Heart left ventricle (tissue), 16 donors: ENCODE measurements at regions not wholly inside any gene's neighbourhood (a gene's known extent, or its start where the extent isn't known, plus 50 kb on each side); places are given as distances from the start of the nearest gene placed in this dataset.
A peak's percentile ranks its signal among the peaks of the same experiment; 100 is the strongest.

ENCODE experiments used
- ATAC-seq, 4 donors: fragments of 200-7000 bp; cut with Tn5 transposase; one replicate each; pipeline ENCODE4 v1.9.1; 2020 to 2022; ENCODE audit warnings: moderate library complexity in 4 of 4, mild to moderate bottlenecking in 3 of 4, moderate number of reproducible peaks in 1 of 4
- DNase-seq, 5 donors: peaks; one replicate each; pipeline ENCODE4 v3.0.0-alpha.2; 2020
- H3K27ac ChIP-seq, 12 donors: fragments of 200-600 bp; sonication (generic) in 4 of 12; one replicate each; pipeline versions ENCODE4 v1.5.0 to v1.8.0; 2016 to 2022; ENCODE audit warnings: mild to moderate bottlenecking in 2 of 12
- H3K27me3 ChIP-seq, 9 donors: fragments of 200-600 bp; sonication (generic) in 2 of 9; one replicate each; pipeline versions ENCODE4 v1.5.1 to v1.8.0; 2016 to 2022; ENCODE audit warnings: mild to moderate bottlenecking in 3 of 9
- H3K36me3 ChIP-seq, 9 donors: fragments of 200-600 bp; sonication (generic) in 2 of 9; one replicate each; pipeline versions ENCODE4 v1.5.0 to v1.8.0; 2018 to 2022; ENCODE audit warnings: mild to moderate bottlenecking in 2 of 9
- H3K4me1 ChIP-seq, 12 donors: fragments of 200-600 bp; sonication (generic) in 4 of 12; one replicate each; pipeline versions ENCODE4 v1.5.0 to v1.8.0; 2016 to 2022; ENCODE audit warnings: mild to moderate bottlenecking in 3 of 12
- H3K4me3 ChIP-seq, 12 donors: fragments of 200-600 bp; sonication (generic) in 4 of 12; one replicate each; pipeline versions ENCODE4 v1.5.0 to v1.8.0; 2017 to 2022; ENCODE audit warnings: mild to moderate bottlenecking in 9 of 12, moderate library complexity in 4 of 12
- H3K9me3 ChIP-seq, 12 donors: fragments of 200-600 bp; sonication (generic) in 4 of 12; one replicate each; pipeline versions ENCODE4 v1.5.0 to v1.8.0; 2016 to 2022; ENCODE audit warnings: mild to moderate bottlenecking in 1 of 12
- POLR2A ChIP-seq, 2 donors: fragments of 450-650 bp; IDR thresholded peaks; one replicate each; pipeline ENCODE4 v1.6.1; 2017; ENCODE audit warnings: antibody characterized with exemption in 2 of 2, mild to moderate bottlenecking in 2 of 2, moderate library complexity in 2 of 2
- WGBS, 4 donors: extraction: QIAGEN DNeasy Blood & Tissue Kit in 2 of 4; methylation state at CpG; one replicate each; pipeline versions ENCODE4 v1.1.5 to v1.1.7; 2013 to 2018; 5-methylcytosine and 5-hydroxymethylcytosine counted together
- intact Hi-C, 10 donors: fragments of 100-400 bp; cut with DNase I; formaldehyde crosslinking; loops; one replicate each; pipeline versions ENCODE4 v1.11.1 to v1.14.2; 2022
- TF ChIP-seq, protein P1 (sequence below), 12 donors: fragments of 200-600 bp; sonication (generic) in 4 of 12; IDR thresholded peaks; one replicate each; pipeline versions ENCODE4 v1.5.0 to v1.8.0; 2018 to 2022; ENCODE audit warnings: antibody characterized with exemption in 12 of 12, mild to moderate bottlenecking in 5 of 12
- donor health status: ischemic (EF 13 %, LVEDD 7.1; RV severe dilation, severe dysfunction).
- donor health status: healthy with polysubstance abuse.
- donor health status: DM: no; HTN: yes; CAD: no.
- donor health status: DM: no; HTN: no; CAD: no.
- donor health status: ischemic (EF 25% LVEDD 6.9; RV normal size, moderate dysfunction).
- donor health status: ischemic (EF 25% LVEDD 5.7; RV mildly dilated, moderate dysfunction).
- donor health status: healthy.
- donor health status: DM: yes; HTN: yes; CAD: no.
- donor health status: ischemic (EF 35%, LVEDD 5.7; RV mildly dilated, moderate dysfunction).
- donor health status: nonischemic (EF 11% LVEDD 7.7; RV severe dilation, severe dysfunction).
- donor health status: DM: yes; HTN: yes; CAD: no.
- donor health status: PGD.
- donor health status: ischemic (EF 29% LVEDD 5.4; RV normal size, mild dysfunction).
- donor health status: nonischemic (EF 23%, LVEDD 6.1; RV moderate dilation, normal function).

DNA sequence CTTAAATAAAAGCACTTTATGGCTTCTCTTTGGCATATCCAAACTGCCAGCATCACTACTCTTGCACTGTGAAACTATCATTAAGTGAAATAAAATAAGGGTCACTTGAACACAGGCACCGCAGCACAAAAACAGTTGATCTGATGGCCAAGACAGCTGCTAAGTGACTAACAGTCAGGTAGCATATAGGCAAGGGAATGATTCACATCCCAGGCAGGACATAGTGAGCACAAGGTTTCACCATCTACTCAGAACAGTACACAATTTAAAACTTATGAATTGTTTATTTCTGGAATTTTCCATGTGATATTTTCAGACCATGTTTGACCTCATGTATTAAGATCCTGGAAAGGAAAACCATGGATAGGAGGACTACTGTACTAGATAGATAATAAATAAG, 214.2 kb downstream of the MREG start:
- Histone ChIP-seq H3K4me1 (peaks cover 0 to 28% (median 0%) of the 10 kb centered on the region in 12 donors), H3K27ac (no peak overlapping the region), H3K27me3 (no peaks in the 10 kb centered on the region), H3K4me3 (no peak overlapping the region), H3K36me3 (no peaks in the 10 kb centered on the region), H3K9me3 (peaks cover 0 to 24% (median 7%) of the 10 kb centered on the region in 12 donors)
- TF ChIP-seq, protein P1, sequence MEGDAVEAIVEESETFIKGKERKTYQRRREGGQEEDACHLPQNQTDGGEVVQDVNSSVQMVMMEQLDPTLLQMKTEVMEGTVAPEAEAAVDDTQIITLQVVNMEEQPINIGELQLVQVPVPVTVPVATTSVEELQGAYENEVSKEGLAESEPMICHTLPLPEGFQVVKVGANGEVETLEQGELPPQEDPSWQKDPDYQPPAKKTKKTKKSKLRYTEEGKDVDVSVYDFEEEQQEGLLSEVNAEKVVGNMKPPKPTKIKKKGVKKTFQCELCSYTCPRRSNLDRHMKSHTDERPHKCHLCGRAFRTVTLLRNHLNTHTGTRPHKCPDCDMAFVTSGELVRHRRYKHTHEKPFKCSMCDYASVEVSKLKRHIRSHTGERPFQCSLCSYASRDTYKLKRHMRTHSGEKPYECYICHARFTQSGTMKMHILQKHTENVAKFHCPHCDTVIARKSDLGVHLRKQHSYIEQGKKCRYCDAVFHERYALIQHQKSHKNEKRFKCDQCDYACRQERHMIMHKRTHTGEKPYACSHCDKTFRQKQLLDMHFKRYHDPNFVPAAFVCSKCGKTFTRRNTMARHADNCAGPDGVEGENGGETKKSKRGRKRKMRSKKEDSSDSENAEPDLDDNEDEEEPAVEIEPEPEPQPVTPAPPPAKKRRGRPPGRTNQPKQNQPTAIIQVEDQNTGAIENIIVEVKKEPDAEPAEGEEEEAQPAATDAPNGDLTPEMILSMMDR (IDR thresholded peaks at IDR 0.05), result no peak
- no peak for TF ChIP-seq POLR2A (IDR thresholded peaks at IDR 0.05)
- DNase-seq (no peak), ATAC-seq (no peak)
- 93 to 100% (median 95%) methylated on average over 1 of the region's 1 CpG for WGBS, 4 donors
- intact Hi-C loops, result no loop called here

DNA sequence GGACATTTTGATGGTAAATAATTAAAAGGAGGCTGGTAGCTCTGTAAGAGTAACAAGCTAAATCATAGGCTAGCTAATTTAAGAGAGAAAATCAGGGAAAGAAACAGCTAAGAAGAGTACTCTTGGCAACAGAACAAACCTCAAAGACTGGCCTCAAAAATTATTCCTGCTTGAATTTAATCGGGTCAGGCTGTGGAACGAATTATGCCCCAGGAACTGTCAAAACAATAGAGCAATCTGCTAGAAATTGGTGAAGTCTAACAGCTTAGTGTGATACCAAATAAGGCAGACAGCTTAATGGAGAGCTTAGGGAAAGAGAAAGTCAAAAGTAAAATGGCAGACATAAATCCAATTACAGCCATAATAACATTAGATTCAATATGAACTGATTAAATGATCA, 215.7 kb downstream of the MREG start:
- TF ChIP-seq, protein P1 (IDR thresholded peaks at IDR 0.05), result no peak
- TF ChIP-seq POLR2A (IDR thresholded peaks at IDR 0.05), result no peak
- H3K27ac ChIP-seq, result no peak overlapping the region
- peaks cover 0 to 42% (median 4%) of the 10 kb centered on the region in 12 donors for H3K4me1 ChIP-seq
- H3K4me3 ChIP-seq, result no peak overlapping the region
- H3K27me3 ChIP-seq, result no peaks in the 10 kb centered on the region
- DNase-seq (no peak), ATAC-seq (no peak)
- peaks cover 0 to 14% (median 5%) of the 10 kb centered on the region in 12 donors for H3K9me3 ChIP-seq
- H3K36me3 ChIP-seq, result no peaks in the 10 kb centered on the region
- intact Hi-C loops, result no loop called here
- 50 to 63% (median 56%) methylated on average over 2 of the region's 2 CpGs for WGBS, 4 donors

DNA sequence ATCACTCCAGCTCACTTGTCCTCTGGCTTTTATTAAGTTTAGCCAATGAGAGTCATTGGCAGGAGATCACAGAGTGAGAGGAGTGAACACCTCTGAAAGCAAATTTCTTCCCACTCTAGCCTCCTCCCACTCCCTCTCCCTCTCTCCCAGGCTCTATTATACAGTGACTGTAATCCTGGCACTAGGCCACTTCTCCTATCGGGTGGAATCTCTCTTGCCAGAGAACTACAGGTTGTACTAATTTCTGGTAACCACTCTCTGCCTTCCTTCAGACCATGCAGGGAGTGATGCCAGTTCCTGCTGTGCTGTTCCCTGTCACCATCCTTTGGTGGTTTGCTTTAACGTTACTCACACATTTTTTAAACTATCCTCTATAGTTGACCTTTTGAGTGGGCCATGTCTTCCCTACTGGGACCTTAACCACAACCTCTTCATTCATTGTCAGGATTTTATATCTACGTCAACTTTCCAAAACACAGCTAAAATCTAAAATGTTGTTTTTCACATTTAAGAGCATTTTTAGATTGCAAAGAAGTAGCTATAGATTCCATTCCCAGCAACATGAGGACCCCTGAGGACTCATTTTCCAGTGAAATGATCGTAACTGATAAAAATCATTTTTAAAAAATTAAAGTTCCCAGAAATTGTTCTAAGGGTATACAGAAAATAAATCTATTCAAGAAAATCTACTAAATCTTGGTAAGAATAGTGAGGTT, 217.1 kb downstream of the MREG start:
- ATAC-seq, result peak in 2 of 4 donors; percentile 18 to 31
- no peak overlapping the region for H3K27ac ChIP-seq
- no peak overlapping the region for H3K4me3 ChIP-seq
- TF ChIP-seq, protein P1 (IDR thresholded peaks at IDR 0.05), result no peak
- no peak for TF ChIP-seq POLR2A (IDR thresholded peaks at IDR 0.05)
- peaks cover 0 to under 1% (median 0%) of the 10 kb centered on the region in 12 donors for H3K9me3 ChIP-seq
- WGBS, 4 donors, result 63 to 66% (median 64%) methylated on average over 4 of the region's 4 CpGs
- peaks cover 0 to 47% (median 4%) of the 10 kb centered on the region in 12 donors for H3K4me1 ChIP-seq
- no peaks in the 10 kb centered on the region for H3K27me3 ChIP-seq
- intact Hi-C loops, result no loop called here
- no peak for DNase-seq
- no peaks in the 10 kb centered on the region for H3K36me3 ChIP-seq

DNA sequence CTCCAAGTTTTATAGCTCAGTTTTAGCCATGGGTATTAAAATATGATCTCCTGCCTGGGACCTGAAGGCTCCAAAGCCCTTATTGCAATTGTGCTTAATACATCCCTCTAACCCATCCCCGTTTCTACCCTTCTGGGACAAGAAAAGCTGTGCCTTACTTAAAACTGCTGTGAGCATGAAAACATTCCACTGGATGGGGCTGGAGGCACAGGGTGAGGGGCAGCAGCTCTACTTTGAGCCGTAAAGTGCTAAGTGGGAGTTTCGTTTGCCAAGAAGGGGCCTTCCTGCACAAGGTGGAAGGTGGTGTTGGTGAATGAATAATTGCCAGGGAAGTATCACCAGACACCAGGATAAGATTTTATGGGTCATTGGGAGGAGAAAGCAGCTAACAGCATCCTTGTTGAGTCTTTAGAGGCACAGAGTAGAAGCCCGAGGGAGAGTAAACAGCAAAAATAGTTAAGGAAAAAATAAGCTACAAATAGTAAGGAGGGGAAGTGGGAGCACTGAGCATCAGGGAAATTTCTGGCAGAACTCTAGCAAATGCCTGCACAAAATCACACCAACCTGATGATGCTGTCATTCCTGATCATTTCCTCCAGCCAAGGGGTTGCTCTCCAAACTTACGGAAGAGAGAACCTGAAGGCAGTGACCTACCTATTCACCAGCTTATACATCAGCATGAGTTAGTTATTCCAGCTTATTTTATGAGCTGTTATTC, 218.4 kb downstream of the MREG start:
- Histone ChIP-seq H3K36me3 (no peaks in the 10 kb centered on the region), H3K27me3 (no peaks in the 10 kb centered on the region), H3K4me3 (no peak overlapping the region), H3K4me1 (peaks cover 0 to 47% (median 4%) of the 10 kb centered on the region in 12 donors), H3K9me3 (no peaks in the 10 kb centered on the region), H3K27ac (peak overlapping the region in 2 of 12 donors; percentile 56 to 81)
- WGBS, 4 donors, result 72 to 79% (median 75%) methylated on average over 5 of the region's 5 CpGs
- DNase-seq (no peak), ATAC-seq (no peak)
- TF ChIP-seq, protein P1 (IDR thresholded peaks at IDR 0.05), result no peak
- TF ChIP-seq POLR2A (IDR thresholded peaks at IDR 0.05), result no peak
- intact Hi-C loops, result no loop called here
